HTR-8/SVneo (cell line): ENCODE measurements at regions not wholly inside any gene's neighbourhood (a gene's known extent, or its start where the extent isn't known, plus 50 kb on each side); places are given as distances from the start of the nearest gene placed in this dataset.
"Not testable (repeated sequence)": the region's sequence is repeated elsewhere in the genome, so short reads cannot be mapped to it uniquely, and the experiment has no call there.

Experiments
- DNase-seq: peaks from one replicate; pipeline ENCODE4 v3.0.0; 2011; ENCODE audit warnings: low spot score, mixed read lengths; ENCODE audit not compliant: insufficient read length
- FAIRE-seq: peaks from 2 replicates; lab custom pipeline; 2011; peaks lifted over from hg19 to GRCh38; lab: Jason Lieb, UNC

- FAIRE-seq (no peak), DNase-seq (peak; percentile 11)
Observed at GRCh38 chr6:132063738-132064137, 112.6 kb upstream of the CCN2 start.

- DNase-seq = no peak
- no peak for FAIRE-seq
Observed at GRCh38 chr6:132063204-132063603, 112.0 kb upstream of the CCN2 start.

- no peak for FAIRE-seq
- DNase-seq = no peak
Observed at GRCh38 chr6:132062626-132063025, 111.5 kb upstream of the CCN2 start.

GRCh38 chr6:132061381-132061780 is 110.2 kb upstream of the CCN2 start:
- DNase-seq (no peak), FAIRE-seq (no peak)

- peak; percentile 44 for FAIRE-seq
- DNase-seq = no peak
Observed at GRCh38 chr6:132060591-132060990, 109.4 kb upstream of the CCN2 start.

- DNase-seq (no peak), FAIRE-seq (no peak)
Observed at GRCh38 chr6:132058975-132059374, 107.8 kb upstream of the CCN2 start.

- no peak for FAIRE-seq
- DNase-seq = no peak
Observed at GRCh38 chr6:132054525-132054924, 103.4 kb upstream of the CCN2 start.

- FAIRE-seq (no peak), DNase-seq (no peak)
Observed at GRCh38 chr6:132053511-132053910, 102.3 kb upstream of the CCN2 start.

- FAIRE-seq (no peak), DNase-seq (no peak)
Observed at GRCh38 chr6:132052096-132052495, 100.9 kb upstream of the CCN2 start.

GRCh38 chr6:132045877-132046276 is 94.7 kb upstream of the CCN2 start:
- FAIRE-seq (no peak), DNase-seq (no peak)

- no peak for FAIRE-seq
Observed at GRCh38 chr6:132043148-132043547, 92.0 kb upstream of the CCN2 start.

GRCh38 chr6:132041706-132042105 is 90.5 kb upstream of the CCN2 start:
- DNase-seq (no peak), FAIRE-seq (peak; percentile 89)

More at GRCh38 chr6:132043148-132043547, 92.0 kb upstream of the CCN2 start:
- DNase-seq = no peak

- no peak for FAIRE-seq
- no peak for DNase-seq
Observed at GRCh38 chr6:132028029-132028428, 76.9 kb upstream of the CCN2 start.

GRCh38 chr6:132025468-132025867 is 74.3 kb upstream of the CCN2 start:
- FAIRE-seq (no peak), DNase-seq (no peak)

GRCh38 chr6:132023490-132023889 is 72.3 kb upstream of the CCN2 start:
- FAIRE-seq (no peak), DNase-seq (no peak)

GRCh38 chr6:132021552-132022375 is 70.6 kb upstream of the CCN2 start:
- DNase-seq (no peak), FAIRE-seq (peak; percentile 44)

- not testable (repeated sequence) for FAIRE-seq, DNase-seq
Observed at GRCh38 chr6:132020918-132021317, 69.7 kb upstream of the CCN2 start.

- no peak for FAIRE-seq
Observed at GRCh38 chr6:132020138-132020581, 69.0 kb upstream of the CCN2 start.

GRCh38 chr6:132019586-132019985 is 68.4 kb upstream of the CCN2 start:
- FAIRE-seq (no peak), DNase-seq (no peak)

More at GRCh38 chr6:132020138-132020581, 69.0 kb upstream of the CCN2 start:
- no peak for DNase-seq

- DNase-seq (no peak), FAIRE-seq (no peak)
Observed at GRCh38 chr6:132017942-132018341, 66.8 kb upstream of the CCN2 start.

GRCh38 chr6:132016396-132016795 is 65.2 kb upstream of the CCN2 start:
- DNase-seq (no peak), FAIRE-seq (no peak)

- FAIRE-seq (no peak), DNase-seq (no peak)
Observed at GRCh38 chr6:132011582-132011981, 60.4 kb upstream of the CCN2 start.
